GM18520 (cell line): ENCODE measurements at regions not wholly inside any gene's neighbourhood (a gene's known extent, or its start where the extent isn't known, plus 50 kb on each side); places are given as distances from the start of the nearest gene placed in this dataset.
A peak's percentile ranks its signal among the peaks of the same experiment; 100 is the strongest.

Experiments
- ATAC-seq: cut with Tn5 transposase; IDR thresholded peaks from one replicate; pipeline ENCODE4 v1.9.1; 2021; ENCODE audit not compliant: unreplicated experiment

DNA sequence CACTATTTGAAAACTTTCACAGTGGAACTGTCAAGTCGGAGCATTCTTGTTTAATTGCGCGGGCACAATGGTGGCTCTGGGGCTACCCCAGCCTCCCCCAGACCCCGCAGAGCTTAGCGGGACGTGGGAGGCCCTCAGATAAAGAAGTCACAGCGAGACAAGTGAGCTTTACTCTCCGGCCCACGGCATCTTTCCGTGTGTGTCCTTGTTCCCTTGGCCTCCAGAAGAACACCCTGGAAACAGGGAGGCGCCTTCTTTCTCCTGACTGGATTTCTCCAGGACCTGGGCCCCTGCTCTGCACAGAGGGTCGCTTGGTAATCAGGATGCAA is 382.8 kb downstream of the RRAGC start:
- ATAC-seq: no peak

DNA sequence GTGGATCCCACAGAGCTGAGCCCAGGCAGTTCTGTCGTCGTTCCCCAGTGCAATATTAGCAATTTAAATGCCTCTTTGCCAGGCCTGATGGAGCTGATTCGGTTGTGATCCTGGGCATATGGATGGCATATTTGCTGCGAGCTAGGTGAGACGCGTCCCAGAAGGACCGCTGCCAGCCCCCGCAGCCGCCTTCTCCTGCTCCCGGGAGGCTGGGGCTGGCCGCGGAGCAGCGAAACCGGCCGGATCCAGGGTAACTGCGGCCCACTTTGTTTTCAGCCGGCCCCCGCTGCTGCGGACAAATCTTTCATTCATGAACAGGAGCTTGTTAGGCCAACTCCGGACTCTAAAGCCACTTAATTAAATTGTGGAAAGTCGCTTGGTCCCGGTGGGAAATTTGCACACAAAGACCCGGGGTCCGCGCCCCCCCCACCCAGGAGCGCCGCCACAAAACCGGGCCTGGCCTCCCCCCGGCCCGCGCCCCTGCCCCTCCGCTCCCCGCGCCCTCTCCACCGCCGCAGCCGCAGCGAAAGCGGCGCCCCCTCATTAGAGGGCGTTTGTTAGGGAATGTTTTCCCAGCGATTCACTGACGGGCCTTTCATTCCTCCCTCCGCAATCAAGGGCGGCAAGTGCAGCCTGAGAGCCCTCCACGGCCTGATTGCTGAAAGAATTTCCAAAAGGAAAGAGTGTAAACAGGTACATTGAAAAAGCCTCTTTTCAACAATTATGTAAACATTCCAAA is 383.3 kb downstream of the RRAGC start:
- ATAC-seq: no peak

DNA sequence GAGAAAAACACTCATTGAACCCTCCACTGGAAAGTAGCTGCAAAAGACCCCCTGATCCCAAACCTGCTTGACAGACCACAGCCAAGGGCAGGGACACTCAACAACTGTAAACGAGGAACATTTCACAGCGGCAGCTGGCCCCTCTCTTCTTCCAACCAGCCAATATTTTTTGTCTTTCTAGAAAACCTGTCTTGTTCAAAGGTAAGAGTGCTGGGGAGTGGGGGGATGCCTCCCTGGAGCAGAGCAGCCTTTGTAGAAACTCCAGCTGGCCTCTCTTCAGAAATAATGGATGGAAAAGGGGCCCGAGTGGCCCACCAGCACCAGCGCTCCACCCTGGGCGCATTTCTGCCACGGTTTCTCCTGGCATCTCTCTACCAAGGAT is 384.0 kb downstream of the RRAGC start:
- no peak for ATAC-seq

DNA sequence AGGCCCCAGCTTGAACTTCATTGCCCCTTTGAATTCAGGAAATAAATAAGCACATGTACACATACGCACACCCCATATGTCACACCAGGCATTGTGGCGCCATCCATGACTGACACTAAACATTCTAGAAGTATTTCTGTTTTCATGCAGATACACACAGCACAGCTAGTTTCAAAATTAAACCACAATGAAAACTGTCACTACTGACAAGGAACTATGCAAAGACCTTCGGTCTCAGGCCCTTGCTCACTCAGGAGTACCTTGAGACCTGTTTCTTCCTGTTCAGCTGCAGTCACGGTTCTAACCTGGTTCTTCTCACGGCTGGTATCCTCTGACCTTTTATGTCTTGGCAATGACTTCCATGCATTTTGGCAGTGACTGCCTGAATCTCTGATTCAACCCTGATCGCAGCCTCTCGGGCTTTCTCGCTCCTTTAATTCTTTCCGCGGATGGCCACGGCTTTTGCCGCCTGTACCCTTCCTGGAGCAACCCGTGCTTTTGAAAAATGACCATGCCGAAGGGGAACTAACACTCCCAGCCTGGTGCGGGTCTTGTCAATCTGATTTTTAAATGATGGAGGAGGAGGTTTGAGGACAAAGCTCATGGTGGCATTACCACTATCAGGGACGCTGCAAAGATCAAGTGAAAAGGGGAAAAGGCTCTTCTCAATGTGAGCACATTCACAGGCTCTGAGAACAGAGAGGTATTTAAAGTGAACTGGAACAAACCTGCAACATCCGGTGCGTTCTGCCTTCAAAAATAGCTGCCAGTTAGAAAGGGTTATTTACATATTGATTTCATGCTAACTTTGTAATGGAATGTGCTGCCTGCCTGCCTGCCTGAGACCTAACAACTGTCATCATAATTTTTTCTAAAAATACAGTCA is 384.6 kb downstream of the RRAGC start:
- peak; percentile 91 for ATAC-seq

DNA sequence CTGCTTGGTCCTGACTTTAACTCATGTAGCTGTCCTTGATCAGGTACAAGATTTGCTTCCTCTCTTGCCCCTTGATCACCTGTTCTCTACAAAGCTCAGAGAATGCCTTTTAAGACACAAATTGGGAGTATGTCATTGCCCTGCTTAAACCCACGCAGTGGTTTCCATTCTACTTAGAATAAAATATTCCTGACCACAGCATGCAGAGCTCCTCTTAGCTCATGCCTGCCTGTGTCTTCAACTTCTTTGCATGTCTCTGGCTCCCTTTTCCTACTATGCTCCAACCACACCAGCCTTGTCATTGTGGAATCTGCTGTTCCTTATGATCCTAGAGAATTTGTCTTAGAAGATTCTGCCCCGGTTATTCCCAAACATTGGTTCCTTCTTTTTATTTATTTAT is 393.1 kb downstream of the RRAGC start:
- no peak for ATAC-seq

DNA sequence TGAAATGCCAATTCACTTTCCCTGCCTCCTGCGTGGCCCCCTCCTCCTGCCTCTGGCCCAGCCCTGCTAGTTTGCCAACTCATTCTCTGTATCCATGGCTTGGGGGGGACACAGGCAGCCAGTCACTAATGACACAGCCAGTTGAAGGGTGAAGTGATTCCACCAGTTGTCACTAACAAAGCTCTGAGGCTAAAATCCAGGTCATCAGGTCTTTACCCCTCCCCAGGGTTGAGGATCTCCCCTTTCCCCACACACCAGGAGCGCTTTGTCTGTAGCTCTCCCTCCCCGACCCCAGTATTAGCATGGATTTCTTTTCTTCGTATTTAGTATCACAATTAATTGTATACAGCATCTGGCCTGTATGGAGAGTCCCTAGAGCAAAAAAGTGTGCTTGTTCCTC is 394.1 kb downstream of the RRAGC start:
- ATAC-seq: no peak

DNA sequence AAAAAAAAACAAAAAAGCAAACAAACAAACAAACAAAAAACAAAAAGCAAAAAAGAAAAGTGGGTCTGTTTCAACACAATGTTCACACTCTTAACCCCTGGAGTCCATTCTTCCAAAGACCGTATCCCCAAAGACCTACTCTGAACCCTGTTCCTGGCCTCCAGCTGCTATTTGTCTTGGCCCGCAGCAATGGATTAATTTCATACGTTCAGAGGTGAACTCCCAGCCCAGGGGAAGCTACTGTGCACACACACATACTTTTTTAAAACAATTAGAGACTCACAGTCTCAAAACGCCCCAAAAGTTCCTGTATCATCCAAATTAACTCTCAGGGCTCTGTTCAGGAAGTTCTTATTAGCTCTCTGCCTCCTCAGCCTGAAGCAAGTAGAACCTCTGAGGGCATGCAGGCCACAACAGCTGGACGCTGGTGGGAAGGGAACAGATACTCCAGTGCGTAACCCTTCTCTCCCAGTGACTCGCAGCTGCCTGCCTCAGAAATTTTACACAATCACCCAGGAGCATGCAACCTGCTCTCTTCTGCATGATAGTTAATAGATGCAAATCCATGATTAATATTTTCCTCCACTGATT is 395.4 kb downstream of the RRAGC start:
- no peak for ATAC-seq

DNA sequence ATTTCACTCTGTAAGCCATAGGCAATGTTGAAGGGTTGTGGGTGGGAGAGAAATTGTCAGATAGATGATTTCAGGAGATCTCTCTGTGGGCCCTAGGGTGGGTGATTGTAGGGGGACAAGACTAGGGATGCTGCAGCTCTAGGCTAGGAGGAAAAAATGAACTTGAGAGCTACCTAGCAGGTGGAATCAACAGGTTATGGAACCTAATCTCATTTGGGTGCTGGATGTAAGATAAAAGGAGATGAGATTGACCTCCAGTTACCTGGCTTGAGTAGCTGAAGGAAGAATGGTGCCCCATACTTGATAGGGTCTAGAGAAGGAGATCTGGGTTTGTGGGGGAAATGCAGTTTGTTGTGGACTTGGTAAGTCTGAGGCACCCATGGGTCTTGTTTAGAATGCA is 396.5 kb downstream of the RRAGC start:
- no peak for ATAC-seq

DNA sequence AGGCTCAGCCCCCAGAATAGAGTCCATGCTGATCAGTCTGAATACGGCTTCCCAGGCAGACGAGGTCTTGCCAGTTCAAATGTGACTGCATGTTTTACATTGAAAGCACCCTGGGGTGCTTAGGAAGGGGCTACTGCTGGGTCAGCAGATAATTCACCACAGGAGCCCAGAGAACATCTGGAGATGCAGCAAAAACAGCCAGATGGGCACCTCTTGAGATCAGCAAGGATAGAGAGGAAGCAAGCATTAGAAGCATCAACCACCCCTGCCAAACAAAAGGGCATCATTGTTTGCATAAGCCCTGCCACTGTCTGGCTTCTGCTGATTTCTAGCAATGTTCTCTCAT is 403.1 kb downstream of the RRAGC start:
- ATAC-seq: no peak

DNA sequence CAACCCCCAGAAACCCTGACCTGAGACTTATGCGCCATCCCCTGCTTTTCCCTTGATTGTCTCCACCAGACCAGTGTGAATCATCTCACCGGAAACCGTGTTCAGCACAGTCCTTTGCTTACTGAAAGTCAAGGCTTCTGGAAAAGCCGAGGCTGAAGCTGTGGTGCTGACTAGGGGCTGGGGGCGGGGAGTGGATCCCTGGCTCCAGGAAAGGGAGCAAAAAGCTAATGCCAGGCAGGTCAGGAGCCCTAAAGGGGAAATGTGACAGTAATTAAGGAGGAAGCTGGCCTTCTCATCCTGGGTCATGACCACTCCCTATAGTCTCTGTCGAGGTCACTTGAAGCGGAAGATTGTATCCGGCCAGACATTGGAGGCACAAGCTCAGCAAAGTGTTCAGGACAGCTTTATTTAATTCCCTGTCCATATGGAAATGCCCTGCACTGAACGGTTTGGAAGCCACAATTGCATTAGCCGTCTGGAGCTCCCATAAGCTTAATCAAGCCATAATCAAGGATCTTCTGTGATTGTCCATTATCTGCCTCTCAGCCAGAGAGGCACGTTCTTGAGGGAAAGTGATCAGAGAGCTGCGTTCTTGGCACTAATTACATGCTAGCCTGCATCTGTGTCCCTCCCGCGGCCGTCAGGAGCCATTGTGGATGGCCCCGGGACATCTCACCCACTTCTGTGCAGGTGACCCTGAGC is 403.6 kb downstream of the RRAGC start:
- ATAC-seq: no peak

DNA sequence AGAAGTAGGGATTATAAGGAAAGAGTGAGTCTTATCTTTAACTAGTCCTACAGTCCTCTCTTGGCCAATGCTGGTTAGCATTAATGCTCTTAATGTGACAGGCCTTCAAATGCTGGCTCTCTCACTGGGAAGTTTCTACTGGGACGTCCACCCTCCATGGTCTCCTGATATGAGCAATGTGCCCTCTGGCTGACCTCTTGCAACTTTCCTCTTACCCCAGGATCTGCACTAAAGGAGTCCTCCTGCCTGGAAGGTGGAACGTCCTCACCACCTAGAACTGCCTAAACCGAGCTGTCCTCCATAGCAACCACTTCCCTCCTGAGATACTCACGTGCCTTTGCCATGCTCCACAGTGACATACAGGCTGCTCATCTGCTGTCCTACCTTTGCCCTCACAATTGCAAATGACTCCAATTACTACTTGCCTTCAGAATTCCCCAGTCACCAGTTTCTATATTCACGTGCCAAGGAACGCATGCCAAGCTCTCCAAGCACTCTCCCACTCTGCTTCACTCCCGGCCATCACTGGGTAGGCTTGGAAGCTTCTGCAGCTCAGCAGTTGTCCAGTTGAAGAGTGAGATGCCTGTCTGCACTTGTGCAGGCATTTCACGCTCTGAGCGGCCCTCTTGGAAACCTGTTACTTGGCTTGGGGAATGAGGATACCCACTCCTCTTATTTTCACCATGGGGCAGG is 404.7 kb downstream of the RRAGC start:
- no peak for ATAC-seq

DNA sequence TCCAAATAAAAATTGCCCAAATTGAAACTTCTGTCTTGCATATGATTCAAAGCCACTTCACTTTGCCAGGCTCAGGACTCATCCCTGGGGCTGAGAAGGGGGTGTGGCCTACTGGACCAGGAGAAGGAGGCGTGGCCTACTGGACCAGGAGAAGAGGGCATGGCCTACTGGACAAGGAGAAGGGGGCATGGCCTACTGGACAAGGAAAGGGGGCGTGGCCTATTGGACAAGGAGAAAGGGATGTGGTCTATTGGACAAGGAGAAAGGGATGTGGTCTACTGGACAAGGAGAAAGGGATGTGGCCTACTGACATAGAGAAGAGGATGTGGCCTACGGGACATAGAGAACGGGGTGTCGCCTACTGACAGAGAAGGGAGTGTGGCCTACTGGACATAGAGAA is 405.3 kb downstream of the RRAGC start:
- no peak for ATAC-seq

DNA sequence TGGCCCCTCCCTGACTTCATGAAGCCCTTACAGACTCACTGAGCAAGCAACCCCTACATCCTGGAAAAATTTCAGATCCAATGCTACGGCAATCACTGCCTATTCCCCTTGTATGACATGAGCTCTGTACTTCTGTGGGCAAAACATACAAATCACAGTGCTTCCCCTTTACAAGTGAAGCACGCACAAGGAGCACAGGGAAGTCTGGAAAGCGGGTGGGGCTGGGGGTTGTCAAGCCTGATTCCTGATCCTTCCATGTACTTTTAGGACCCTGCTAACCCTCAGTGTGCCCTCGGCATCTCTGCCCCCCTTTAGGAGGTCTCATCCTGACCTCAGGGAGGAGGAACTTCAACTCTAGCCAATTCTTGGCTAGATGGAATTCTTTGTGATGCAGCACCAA is 405.7 kb upstream of the POU3F1 start:
- no peak for ATAC-seq

DNA sequence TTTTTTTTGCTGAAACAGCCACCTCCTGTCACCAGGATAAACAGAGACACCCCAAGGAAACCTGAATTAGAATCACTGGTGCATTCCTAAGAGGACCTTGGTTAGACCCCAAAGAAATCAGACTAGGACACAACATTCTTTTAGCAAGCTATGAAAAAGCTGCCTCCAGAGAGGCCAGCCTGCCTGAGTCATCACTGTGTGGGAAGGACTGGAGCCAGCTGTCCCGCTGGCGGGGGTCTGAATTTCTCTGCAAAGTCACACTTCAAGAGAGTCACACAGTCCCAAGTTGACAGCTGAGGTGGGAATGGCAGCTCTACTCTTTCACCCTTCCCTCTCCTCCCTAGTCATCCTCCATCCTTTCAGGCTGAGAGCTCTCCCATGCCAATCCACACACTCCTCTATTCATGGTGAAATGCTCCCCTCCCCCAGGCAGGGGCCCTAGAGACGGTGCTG is 405.0 kb upstream of the POU3F1 start:
- ATAC-seq: no peak

DNA sequence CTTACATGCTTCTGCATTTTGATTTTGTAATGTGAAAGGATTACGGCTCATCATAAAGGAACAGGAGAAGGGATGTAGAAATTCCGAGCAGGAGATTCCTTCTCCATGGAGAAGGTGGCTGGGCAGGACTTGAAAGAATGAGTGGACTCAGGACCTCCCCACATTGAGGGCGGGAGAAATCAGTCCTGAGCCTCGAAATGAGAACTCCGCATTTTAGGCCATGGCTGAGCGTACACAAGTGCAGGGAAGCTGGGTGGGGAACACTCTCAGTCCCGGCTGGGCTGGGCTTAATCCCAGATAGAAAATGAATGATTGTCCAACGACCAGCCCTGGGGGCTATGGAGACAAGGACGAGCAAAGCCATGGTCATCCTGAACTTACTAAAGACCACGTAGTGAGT is 402.3 kb upstream of the POU3F1 start:
- no peak for ATAC-seq

DNA sequence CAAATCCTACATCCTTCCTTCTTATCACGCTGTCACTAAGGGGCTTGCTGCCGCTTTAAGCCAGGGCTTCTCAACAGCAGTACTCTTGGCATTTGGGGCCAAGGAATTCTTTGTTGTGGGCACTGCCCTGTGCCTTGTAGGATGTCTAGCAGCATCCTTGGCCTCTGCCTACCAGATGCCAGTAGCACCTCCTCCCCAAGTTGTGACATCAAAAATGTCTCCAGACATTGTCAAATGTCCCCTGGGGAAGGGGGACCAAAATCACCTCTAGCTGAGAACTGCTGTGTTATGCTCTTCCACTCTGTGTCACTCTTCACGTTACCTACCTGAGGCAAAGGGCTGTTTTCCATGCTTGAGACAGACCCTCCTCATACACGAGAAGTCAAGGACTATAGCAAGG is 400.3 kb upstream of the POU3F1 start:
- ATAC-seq: no peak

DNA sequence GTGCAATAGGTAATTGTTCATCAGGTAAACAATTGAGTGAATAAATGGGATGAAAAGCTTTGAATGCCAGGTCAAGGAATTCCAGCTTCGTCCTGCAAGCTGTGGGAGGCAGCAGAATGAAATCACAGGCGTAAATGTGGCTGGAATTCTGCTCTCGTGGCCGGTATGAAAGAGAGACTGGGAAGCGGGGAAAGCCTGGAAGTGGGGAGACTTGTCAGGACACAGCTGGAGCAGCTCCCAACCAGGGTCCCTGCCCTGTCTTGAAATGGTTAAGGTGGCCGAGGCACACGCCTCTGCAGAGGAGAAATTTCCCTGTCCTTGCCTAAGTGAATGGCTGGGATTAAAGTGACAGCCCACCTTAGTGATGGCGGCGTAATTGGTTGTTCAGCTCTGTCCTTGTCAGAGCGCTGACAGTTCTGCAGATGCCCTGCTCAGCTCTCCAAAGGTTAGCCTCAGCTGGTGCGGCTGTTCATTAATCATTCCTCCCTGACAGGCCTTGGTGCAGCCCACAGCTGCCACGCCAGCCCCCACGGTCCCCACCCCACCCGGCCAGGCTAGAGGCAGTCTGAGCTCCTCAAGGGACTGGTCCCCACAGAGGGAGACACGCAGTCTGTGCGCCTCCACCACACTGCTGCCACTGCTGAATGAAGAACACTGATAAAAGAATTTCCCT is 398.3 kb upstream of the POU3F1 start:
- no peak for ATAC-seq

DNA sequence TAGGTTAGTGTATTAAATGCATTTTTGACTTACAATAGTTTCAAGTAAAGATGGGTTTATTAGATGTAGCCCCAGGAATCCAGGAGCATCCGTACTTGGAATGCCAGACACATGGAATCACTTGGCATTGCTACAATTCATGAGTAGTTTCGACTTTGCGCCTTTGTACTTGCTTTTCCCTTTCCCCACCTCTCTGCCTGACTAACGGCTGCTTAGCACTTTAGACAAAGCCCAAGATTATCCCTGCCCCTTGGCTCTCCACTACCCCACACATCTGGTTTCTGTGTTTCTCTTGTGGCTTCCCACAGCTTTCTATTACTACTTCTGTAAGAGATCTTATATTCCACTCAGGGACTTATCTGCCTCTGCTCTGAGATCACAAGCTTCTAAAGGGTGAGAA is 397.7 kb upstream of the POU3F1 start:
- no peak for ATAC-seq

DNA sequence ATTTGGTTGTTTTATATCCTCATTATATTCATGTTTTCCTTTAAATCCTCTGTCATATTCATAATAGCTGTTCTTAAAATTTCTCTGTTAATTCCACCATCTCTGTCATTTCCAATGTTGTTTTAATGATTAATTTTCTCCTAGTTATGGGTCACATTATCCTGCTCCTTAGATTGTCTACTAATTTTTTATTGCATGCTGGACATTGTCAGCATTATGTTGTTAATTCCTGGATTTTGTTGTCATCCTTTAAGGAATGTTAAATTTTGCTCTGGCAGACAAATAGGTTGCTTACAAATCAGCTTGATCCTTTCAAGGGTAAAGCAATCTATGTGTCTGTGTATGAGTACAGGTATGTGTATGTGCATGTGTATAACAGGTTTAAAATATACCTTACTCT is 393.8 kb upstream of the POU3F1 start:
- ATAC-seq: no peak

DNA sequence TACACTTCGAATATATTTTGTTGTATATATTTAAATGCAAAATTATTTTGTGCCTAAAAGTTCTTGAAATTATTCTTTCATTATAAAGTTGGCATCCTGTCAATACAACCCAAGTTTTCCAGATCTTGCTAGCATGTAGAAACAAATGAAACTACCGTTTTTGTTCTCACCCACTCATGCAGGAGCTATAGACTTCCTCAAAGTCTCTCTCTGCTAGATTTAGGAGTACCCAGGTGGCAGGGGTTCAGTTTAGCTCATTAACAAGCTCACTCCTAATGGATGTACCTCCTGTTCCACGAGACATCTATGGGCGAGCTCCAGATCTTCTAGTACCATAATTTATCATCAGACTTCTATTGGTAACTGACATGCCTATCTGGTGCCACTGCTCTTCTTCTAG is 390.2 kb upstream of the POU3F1 start:
- ATAC-seq: no peak

DNA sequence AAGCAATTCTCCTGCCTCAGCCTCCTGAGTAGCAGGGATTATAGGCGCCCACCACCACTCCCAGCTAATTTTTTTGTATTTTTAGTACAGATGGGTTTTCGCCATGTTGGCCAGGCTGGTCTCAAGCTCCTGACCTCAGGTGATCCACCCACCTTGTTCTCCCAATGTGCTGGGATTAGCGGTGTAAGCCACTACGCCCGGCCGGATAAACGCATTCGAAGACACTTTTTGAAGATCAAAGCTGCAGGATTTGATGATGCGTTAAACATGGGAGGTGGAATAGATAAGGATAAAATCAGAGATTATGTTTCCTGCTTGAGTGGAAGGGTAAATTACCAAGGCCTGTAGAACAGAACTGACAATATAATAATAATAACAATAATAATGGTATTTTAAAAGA is 389.4 kb upstream of the POU3F1 start:
- ATAC-seq: no peak
